Endometrial microvascular endothelial cells (primary cell): ENCODE measurements at regions not wholly inside any gene's neighbourhood (a gene's known extent, or its start where the extent isn't known, plus 50 kb on each side); places are given as distances from the start of the nearest gene placed in this dataset.
"Not testable (repeated sequence)": the region's sequence is repeated elsewhere in the genome, so short reads cannot be mapped to it uniquely, and the experiment has no call there.

Source experiments
- in situ Hi-C: cut with HindIII; loops from 2 replicates; pipeline ENCODE4 v1.10.0; 2017; ENCODE audit warnings: low sequenced_read_pairs, low pct_unique_long_range_greater_than_20kb; ENCODE audit errors: inconsistent ontology term

DNA sequence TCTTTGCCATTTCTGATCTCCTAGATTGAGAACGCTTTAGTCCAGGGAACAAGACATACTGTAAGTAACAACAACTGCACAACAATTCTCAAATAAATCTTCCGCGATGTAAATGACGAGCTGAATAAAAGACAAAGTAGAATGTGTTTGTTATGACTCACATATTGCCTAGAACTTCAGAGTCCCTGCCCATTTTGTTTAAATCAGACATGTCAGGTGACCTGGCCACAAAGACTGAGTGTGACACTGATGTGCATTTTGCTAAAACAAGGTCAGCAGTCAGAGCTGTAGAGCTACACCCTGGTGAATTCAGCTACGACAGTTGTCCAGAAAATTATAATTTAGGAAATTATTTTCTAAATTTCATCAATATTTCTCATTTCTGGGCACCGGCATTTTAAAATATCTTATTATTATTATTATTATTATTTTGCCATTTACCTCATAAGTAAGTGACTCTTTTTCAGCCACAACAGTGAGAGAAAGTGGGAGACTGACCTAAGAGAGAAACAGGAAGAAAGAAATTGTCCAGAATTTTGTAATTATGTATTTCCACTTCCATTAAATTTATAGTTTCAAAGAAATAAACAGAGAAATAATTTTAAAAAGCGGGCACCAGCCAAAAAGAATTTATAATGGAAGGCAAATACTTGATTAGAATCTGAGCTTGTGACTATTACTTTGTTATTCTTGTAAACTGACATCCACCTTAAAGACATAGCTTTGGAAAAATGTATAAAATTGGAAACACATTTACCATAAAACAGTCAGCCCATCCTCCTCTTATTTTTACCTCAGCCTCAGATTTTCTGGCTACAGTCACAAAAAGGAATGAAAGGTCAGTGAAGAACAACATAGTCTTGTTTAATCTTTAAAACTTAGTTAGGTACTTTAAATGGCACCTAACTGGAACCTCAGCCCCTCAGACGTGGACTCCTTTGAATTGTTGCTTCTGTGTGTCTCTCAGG lies 157.0 kb upstream of the CITED2 start:
- in situ Hi-C loops, result no loop called here

DNA sequence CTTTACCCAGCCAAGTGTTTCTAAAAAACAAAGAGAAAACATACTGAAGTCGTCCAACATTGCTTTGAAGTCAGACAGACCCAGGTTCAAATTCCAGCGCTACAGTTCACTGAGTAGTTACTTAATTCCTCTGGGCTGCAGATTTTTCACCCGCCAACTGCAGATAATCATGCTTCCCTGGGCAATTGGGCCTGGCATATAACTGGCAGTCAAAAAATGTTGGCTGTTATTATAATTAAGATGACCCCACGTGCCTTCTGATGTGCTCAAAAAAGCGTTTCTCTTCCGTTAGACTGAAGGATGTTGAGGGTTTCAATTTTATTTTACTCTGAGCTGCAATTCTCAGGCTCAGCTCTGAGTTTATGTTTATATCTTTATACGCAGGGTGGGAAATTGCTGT lies 156.1 kb upstream of the CITED2 start:
- in situ Hi-C loops, result no loop called here

DNA sequence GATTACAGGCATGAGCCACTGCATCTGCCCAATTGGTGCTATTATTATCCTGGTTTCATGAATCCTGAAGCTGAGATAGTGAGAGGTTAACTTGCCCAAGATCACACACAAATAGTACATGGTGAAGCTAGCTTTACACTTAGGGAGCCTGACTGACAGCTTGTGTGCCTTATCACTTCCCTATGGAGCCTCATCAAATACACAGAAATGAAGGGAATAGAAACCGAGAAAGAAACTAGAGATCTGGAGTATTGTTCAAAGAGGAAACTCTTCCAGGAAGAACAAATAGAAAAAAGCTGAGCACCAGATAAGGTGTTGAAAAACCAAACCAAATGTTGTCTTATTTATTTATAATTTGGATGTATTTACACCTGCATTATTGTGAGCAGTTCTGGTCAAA lies 155.0 kb upstream of the CITED2 start:
- in situ Hi-C loops, result no loop called here

DNA sequence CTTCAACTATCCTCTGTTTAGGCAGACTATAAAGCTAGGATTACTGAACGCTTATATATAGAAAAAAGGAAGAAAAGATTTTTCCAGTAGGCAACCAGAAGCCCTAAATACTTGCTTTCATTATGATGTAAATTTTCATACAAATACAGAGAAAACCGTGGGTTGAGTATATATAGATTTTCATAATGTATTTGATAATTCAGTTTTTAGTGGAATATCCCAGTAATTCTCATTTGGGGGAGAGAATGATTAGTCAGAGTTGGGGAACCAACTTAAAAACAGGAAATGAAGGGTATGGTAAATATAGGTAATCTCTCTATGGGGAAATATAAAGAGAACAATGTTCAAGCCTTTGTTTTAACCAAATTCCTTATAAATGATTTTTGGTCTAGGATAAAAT lies 154.0 kb upstream of the CITED2 start:
- in situ Hi-C loops, result no loop called here

DNA sequence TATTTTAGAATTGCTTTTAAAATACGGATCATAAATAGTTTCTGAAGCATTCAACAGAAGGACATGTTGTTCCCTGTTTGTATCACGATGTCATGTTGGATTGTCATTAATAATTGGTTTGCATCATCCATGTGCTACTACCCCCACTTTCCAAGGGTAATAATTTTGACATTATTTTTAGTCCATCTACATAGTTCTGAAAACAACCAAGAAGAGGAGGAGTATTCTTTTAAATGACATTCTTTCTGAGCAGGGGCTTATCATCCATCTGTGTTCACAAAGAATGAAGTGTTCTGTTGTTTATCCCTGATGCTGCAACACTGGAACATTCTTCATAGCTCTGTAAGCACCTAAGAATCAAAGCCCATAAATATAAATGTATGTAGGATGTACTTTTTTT lies 151.0 kb upstream of the CITED2 start:
- in situ Hi-C loops, result no loop called here

DNA sequence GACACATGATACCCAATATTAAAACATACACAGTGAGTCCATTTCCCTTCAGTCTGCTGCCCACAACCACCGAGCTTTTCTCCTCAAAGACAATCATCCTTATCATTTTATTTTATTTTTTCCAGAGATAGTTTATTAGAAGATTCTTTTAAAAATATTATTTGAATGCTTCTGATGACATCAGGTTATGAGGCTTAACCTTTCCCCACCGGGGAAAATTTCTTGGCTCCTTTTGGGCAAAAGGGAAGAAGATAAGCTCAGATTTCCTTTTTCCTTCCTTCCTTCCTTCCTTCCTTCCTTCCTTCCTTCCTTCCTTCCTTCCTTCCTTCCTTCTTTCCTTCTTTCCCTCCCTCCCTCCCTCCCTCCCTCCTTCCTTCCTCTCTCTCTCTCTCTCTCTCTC lies 149.5 kb upstream of the CITED2 start:
- in situ Hi-C loops, result no loop called here

DNA sequence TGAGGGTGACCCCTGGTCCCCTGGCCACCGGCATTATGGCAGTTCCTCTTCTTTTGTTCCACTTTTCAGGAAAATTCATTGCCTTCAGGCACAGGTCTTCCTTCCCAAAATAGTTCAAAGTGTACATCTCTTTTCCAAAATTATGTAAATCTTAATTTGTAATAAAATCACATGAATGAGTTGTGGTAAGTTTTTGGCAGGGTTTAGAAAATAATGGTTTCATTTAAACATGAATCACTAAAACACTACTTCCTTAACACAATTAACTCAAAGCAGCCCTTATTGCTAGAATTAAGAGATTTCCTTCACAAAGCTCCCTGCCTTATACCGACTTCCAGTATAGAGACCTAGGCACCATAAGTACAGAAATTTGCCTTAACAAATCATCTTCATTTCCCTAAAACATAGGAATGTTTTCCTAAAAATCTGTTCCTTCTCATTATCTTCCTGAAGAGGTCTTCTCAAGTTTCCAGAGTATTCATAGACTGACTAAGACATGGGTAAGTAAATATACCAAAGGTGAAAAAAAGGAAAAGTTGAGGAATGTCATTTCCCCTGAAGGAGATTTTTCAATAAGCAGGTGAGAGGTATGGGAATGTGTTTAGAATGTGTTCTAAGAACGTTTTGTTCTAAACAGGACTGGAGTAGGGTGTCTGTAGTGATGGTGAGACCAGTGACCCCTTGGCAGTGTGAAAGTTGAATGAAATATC lies 148.2 kb upstream of the CITED2 start:
- in situ Hi-C loops, result no loop called here

DNA sequence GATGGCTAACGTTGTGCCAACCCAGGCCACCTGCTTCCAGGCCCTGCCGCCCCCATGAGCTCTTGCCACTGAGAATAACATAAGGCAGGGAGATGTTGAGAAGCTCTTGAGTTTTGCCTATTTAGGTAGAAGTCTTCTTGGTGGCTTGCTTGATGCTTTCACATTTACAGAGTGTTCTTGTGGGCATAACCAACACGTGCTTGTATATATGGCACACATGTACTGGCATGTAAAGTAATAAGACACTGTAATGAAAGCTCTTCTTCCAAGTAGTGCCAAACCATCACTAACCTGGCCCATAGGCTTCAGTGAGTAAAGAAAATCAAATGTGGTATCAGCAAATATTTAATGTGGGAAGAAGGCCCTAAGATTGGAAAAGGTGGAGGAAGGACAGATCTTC lies 146.9 kb upstream of the CITED2 start:
- in situ Hi-C loops, result no loop called here

DNA sequence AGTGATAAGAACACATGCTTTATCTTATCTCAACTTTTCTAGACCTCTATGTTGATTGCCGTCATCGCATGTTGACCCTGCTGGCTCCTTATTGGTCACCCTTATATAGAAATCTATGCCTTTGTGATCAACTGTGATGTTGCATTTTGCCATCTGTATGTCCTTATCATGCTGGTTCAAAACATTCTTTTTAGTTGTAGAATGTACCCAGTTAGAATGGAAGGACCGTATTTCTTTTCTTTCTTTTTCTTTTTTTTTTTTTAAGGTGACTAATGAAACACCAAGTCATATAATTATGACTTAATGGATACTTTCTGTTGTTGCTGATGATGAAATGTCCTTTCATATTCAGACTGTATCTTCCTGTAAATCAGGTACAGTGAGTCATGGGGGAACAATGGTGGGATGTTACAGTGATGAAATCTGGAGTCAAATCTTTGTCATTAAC lies 145.9 kb upstream of the CITED2 start:
- in situ Hi-C loops, result no loop called here

DNA sequence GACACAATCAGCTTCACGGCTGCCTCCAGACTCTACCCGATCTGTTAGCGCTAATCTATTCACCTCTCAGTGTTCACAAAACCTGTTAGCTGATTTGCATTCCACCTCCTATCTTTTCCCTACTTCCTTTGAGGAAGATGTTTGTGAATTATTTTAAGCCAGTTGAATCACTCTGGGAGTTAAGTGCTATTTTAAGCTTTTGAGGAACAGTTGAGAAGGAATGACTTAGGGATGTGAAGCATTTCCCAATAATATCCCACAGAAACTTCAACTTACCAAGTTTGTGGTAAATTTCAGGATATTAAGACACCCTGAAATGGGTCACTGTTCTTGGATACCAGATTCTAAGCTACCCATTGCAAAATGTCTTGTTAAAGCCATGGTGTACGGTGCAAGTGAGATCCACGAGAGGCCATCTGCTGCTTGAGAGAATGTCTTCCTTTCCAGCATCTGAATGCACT lies 145.2 kb upstream of the CITED2 start:
- in situ Hi-C loops, result no loop called here

DNA sequence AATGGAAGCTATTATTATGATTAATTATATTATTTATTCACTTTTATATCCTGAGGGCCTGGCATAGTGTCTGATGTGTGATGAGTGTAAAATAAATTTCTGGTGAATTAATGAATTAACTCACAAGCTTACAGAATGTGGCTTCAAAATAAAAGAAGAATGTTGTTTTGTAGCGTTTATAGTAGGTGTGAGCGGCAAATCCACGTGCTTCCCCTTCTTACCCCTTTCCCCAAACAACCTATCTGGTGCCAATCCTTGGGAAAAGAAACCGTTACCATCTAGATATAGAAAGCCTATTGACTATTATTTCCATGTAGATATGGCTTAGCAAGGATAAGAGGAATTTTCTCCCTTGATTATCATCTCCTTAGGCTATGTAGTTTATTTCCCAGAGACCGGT lies 144.6 kb upstream of the CITED2 start:
- in situ Hi-C loops, result no loop called here

DNA sequence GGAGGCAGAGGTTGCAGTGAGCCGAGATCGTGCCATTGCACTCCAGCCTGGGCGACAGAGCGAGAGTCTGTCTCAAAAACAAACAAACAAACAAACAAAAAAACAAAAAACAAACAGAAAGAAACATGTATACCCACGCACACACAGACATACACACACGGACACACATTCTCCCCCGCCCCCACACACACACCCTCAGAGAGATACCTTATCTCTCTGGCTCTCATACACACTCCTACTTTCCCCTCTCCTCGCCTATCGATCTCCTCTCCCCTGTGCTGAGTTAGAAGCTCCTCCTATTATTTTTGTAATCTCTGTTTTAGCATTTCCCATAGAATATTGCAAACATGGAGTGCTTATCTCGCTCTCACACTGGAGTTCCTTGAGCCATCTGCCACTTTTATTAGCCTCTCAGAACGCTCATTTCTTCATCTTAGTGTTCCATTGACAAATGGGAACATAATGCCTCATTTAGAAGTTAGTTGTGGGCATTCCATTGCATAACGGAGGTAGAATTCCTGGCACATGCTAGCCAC lies 144.2 kb upstream of the CITED2 start:
- in situ Hi-C loops, result no loop called here

DNA sequence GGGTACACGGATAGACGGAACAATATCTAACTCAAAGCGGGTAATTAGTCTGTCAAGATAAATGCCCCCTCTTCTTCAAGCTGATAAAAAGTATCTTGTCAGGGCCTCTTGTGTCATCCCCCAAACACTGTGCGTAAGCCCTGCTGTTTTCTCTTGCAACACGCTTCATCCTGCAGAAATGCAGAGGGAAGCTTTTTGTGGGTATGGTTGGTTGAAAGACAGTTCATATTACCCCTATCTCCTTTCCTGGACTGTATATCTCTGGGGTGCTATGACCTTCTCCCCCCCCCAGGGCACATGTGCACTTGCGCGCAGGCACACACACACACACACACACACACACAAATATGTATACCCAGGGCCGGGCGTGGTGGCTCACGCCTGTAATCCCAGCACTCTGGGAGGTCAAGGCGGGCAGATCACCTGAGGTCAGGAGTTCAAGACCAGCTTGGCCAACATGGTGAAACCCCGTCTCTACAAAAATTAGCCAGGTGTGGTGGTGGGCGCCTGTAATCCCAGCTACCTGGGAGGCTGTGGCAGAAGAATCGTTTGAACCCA lies 143.6 kb upstream of the CITED2 start:
- in situ Hi-C loops, result not testable (repeated sequence)

DNA sequence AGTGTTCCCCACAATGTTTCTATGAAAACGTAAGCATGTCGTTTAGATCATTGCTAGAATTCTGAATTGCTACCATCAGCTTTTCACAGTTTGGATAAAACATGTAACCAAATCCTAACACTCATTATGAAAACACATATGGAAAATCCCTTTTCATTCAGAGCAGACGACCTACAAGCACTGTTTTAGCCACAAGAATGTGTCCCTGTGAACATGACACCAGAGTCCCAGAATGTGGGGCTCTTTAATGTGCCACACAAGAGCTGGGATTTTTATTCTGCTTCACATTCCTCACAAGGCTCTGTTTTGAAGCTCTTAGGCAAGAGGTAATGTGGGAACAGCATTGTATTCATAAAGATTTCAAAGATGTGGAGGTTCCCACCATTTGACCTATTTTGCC lies 141.1 kb upstream of the CITED2 start:
- in situ Hi-C loops, result no loop called here

DNA sequence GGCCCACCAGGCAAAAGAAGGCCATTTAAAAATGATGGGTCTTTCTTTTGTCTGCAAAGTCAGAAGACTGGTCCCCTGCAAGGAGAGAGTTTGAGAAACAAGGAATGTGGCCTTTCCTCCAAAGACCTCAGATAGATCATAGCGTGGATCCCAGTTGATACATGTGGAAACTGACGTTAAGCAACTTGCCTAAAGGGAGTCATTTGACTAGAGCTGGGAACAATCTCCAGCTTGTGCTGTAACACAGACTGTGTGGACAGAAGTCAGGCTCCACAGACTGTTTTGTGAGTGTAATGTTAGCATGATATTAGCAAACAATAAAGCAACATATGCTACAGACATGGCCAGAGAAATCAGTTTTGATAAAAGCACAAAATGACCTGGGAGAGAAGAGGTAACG lies 140.4 kb upstream of the CITED2 start:
- in situ Hi-C loops, result no loop called here

DNA sequence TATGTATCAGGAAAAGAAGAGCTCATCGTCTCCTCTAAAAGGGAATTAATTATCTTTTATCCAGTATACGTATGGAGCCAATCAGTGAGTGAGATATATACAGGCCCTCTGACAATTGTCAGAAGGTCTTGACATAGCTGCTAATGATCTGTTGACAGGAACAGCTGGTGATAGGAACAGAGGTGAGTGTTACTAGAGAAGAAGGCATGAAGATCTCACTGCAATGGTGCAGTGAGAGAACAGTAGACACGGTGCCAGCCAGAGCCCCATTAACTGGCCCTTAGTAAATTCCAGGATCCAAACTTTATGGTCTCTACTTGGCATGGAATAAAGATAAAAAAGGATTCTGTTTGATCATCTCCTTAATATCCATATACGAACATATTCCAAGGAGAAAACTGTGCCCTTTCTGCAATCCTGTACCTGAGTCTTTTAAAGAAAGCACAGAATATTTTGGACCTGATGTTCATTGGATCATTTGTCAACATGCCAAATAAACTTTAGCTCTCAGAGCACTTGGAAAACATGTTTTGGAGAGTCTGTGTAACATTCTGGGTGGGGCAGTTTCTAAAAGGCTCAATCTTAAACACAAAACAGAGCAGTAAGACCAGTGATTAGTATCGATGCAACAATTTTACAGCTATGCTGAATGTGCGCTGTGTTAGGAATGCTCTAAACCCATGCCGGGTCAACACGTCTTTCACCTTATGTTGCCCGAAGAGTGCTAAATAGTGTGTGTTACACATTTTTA lies 135.8 kb upstream of the CITED2 start:
- in situ Hi-C loops, result no loop called here

DNA sequence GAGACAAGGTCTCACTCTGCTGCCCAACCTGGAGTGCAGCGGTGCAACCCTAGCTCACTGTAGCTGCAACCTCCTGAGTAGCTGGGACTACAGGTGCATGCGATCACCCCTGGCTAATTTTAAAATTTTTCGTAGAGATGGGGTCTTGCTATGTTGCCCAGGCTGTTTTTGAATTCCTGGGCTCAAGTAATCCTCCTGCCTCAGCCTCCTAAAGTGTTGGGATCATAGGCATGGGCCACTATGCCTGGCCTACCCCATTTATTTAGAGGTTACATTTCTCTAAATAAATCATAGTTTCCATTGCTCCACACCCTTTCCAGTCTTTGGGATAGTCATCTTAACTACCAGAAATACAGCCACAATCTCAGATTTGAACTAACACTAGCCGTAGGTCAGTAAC lies 134.7 kb upstream of the CITED2 start:
- in situ Hi-C loops, result no loop called here

DNA sequence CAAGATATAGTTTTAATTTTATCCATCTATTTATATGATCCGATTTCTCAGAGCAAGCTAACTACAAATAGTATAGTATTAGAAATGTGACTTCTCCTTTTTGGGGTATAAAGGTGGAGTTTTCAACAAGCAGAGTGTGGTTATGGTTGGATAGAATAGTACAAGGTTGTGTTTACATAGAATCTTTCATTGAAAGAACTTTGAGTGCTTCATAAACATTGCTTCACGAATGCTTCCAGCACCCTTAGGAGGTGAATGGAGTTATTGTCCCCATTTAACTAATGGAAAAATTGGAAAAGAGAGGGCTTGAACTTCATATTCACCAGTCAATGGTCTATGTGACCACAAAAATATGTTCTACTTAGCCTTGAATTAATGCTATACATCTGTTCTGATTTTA lies 134.1 kb upstream of the CITED2 start:
- in situ Hi-C loops, result no loop called here

DNA sequence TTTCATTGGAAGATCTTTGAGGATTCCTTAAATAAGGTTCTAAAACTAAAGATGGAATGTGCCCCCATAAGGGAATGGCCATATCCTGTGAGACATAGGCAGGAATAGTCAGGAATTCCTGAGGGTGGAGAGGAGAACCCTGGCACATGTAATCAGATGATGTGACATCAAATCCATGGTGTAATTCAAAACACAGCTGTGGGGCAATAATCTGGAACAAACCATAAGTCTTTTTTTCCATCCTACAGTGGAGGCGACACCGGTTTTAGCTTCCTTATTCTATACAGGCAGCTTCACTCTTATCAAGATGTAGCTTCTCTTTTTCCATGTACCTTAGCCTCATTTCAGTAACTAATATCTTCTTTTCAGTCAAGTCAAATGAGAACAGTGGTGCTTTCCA lies 133.6 kb upstream of the CITED2 start:
- in situ Hi-C loops, result no loop called here
